HG02759 (cell line): ENCODE measurements at regions not wholly inside any gene's neighbourhood (a gene's known extent, or its start where the extent isn't known, plus 50 kb on each side); places are given as distances from the start of the nearest gene placed in this dataset.

Experiments used
- ATAC-seq: cut with Tn5 transposase; IDR thresholded peaks from one replicate; pipeline ENCODE4 v1.9.1; 2021; ENCODE audit warnings: mild to moderate bottlenecking, moderate library complexity; ENCODE audit not compliant: unreplicated experiment

GRCh38 chr6:170117111-170117972 is 173.5 kb downstream of the DLL1 start:
- ATAC-seq = no peak

DNA sequence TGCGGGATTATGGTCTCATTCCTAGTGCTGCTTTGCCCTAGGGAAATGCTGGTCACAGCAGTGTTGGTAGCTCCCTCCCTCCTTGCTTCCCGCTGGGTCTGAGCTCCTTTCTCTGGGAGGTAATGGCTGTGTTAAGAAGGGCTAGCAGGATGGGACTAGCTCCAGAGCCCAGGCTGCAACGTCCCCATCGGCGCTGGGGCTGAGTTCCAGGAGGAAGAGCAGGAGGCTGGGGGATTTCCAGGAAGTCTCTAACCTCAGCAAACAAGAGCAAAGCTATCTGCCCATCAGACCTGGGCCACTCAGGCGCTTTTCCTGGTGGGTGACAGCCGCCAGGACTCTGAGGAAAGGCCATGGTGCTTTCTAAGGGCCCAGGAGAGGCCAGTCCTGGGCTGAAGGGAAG is 174.2 kb downstream of the DLL1 start:
- no peak for ATAC-seq

DNA sequence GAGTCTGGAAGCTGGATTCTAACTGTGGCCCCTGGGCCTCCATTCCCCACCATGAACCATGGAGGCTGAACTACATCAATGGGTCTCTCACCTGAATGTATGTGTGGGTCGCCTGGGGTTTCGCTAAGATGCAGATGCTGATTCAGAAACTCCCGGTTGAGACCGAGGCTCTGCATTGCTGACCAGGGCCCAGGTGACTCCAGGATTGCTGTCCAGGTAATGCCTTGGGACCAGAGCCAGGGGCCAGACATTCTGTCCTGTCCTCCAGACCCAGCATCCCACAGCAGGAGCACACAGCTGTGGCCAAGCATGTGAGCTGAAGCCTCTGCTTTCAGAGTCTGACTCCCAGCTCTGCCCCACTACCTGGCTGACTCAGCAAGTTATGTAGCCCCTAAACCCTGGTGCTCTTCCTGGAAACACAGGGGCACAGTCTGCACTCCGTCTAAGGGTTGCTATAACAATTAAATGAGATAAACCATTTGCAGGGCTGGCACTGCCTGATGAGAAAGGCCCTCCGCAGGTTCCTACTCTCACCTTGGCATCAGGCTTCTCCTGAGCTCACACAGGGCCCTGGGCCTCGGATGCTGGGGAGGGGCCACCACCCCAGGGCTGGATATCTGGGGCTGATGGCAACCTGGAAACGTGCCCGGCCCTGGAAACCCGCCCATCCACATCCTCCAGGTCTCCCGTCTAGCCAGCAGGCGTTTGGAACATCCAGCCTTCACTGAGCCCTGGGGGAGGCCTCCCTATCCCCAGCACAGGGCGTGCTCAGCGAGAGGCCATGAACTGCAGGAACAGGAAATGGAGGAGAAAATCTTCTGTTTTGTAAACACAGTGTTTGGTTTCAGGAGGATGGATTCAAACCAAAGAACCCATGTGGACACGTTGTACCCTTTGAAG is 175.7 kb downstream of the DLL1 start:
- ATAC-seq = no peak

DNA sequence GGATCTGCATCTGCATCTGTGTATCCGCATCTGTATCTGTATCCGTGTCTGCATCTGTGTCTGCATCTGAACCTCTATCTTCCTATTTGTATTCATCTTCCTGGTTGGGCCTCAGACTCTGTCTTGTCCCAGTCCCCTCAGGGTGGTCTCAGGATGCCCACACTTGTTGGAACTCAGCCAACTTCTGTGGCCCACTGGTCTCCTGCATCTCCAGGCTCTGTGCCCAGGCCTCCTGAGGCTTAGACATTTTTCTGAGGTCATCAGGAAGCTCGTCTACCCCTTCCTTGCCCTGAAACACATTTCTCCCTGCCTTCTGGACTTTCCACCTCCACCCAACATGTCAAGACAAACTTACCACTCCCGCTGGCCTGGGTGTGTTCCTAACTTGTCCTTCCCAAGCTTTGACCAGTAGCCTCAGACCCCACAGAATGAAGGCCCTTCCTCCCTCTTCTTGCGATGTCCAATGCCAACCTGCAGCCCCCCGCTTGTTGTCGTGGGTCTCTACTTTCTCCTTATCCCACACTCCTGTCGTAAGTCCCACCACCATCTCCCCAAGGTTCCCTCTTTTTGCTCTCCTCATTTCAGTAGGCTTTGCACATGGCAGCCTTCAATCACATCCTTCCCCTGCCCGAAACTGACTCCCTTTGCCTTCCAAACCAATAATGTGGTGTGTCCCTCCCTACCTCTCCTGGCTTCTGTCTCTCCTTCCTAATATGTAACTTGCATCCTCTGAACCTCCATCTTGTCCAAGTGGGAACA is 176.5 kb downstream of the DLL1 start:
- ATAC-seq = no peak

- no peak for ATAC-seq
These were observed 177.7 kb downstream of the DLL1 start for GRCh38 chr6:170113141-170113540.

DNA sequence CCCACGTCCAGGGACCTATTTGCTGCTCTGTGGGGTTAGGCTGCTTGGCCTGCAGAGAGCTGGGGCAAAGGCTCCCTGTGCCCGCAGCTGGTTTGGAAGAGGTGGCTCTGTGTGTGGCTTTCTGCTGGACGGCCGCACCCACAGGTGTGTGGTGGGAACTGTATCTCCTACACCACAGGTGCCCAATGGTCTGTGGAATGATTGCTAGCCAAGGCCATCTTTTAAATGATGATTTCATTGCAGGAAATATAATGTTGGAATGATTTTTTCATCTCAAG is 178.4 kb downstream of the DLL1 start:
- no peak for ATAC-seq

DNA sequence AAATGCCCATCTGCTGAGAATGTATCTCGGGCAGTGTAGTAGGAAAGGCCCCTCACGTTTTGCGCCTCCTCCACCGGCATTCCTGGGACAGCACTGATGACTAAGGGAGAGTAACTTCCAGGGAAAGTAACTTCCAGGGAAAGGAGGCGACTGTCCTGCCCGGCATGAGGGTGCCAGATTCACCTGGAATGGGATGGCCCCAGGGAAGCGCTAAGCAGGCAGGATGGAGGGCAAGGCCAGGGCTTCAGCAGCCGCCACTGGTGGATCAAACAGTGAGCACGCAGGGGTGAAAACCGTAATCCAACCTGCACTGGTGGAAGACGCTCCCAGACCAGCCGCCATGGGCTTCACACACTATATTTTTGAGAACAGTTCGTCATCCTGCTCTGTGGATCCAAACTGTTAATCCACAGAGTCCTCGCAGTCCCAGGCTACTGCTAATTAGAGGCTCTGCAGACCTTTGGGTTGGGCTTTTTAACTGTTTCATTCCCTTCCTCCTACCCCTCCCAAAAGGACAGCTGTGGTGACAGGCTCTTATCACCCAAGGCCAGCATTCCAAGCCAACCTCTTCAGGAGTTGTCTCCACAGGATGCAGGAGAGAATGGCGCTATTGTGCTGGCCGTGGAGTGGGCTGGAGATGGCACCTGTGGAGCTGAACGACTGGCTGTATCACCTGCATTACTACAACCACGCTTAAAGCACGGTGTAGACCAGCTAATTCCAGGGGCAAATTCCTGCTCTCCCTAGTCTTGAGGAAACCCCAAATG is 178.9 kb downstream of the DLL1 start:
- no peak for ATAC-seq

DNA sequence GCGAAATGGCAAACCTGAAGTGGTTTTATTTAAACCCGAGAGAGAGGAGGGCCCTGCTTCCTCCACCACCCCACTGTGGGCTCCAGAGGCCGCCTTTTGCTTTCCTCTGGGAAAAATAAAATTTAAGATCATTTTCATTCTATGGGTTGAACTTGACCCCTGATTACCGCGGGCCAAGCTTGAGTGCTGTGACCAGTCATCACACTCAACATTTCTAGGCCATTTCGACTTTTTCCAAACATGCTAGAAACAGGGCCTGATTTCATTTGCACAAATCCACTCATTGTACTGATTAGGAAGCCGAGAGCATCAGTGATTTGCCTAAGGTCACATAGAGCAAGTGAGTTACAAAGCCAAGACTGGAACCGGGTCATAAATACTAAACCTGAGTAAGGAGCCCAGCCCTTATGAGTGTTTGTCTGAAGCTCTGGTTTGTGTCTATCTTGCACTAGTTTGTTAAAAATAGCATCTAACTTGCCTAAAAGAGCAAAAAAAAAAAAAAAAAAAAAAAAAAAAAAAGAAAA is 179.7 kb downstream of the DLL1 start:
- no peak for ATAC-seq

DNA sequence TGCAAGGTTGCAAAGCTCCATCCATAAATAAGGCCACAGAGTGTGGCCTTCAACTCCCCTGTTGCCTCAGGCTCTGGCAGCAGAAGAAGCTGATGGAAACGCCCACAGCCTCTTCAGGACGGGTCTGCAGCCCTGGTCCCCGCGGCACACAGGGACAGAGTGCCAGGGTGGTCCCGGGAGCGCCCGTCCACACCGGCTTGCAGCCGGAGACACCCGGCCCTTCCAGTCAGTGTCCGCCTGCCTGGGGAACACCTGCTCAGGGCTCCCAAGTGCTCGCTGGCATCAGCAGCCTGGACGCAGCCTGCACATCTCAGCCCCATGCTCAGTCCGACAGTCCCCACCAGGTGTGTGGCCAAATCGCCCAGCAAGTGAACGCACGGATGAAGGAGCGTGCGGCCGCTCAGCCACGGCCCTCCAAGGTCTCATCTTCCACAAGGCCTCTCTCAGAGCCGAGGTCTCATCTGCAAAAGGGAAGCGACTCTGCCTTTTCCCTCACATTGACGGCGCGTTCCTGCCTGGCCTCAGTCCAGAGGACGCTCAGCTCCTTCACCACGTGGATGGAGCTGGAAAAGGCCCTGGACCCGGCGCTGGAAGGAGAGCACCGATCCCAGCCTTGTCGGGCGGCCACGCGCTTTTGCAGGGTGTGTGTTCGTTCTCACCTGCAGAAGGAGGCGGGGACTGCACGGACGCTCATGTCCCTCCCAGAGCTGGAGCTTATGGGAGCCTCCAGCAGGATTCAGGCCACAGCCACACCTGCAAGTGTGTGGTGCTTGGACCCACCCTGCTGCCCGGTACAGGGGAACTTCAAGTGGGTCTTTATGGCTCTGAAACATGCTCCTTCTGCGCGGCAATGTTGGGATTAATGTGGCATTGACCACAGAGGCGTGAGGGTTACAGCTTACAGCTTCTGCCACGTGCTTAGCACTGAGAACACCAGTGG is 180.4 kb downstream of the DLL1 start:
- ATAC-seq = no peak

GRCh38 chr6:170108890-170109587 is 181.8 kb downstream of the DLL1 start:
- ATAC-seq = no peak

DNA sequence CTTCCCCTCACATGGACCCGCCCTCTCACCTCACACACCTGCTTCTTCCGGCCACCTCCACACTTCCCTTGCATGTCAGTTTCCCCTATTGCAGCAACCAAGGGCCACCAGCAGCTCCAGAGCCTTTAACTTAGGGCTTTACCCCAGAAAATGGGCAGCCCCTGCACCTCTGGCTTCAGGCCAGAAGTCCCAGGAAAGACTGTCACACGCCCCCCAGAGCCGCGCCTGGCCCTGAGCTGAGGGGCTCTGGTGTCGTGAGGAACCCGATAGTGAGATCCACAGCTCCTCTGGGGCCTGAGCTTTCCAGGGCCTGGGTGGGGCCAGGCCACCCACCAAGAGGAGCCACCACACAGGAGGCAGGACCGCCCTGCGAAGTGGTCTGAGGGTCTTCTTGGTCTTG is 182.4 kb downstream of the DLL1 start:
- ATAC-seq = no peak

DNA sequence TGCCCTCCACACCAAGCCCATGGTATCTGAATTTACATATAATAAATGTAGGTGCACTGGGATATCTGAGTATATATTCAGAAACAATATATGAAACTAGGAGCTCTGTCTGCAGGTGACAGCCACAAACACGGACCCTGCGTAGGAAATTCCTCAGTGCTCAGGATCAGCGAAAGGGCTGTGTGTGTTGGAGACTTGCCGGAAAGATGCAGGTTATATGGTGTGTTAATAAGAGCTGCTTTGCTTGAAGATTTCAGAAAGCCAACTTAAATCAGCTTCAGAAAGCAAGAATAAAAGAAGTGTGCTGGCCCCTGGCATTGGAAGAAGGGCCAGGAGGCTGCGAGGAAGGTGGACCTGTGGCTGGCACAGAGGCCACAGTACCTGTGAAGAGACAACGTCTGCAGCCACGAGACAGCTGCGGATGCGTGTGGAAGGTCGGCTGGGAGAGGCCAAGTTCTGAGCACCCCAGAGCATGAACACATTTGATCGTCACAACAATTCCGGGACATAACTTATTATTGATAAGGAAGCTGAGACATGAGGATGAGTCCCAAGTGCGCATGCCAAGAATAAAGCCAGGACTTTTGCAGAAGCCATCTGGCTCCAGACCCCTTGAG is 183.2 kb downstream of the DLL1 start:
- ATAC-seq = no peak

GRCh38 chr6:170106906-170107525 is 183.9 kb downstream of the DLL1 start:
- ATAC-seq = no peak

DNA sequence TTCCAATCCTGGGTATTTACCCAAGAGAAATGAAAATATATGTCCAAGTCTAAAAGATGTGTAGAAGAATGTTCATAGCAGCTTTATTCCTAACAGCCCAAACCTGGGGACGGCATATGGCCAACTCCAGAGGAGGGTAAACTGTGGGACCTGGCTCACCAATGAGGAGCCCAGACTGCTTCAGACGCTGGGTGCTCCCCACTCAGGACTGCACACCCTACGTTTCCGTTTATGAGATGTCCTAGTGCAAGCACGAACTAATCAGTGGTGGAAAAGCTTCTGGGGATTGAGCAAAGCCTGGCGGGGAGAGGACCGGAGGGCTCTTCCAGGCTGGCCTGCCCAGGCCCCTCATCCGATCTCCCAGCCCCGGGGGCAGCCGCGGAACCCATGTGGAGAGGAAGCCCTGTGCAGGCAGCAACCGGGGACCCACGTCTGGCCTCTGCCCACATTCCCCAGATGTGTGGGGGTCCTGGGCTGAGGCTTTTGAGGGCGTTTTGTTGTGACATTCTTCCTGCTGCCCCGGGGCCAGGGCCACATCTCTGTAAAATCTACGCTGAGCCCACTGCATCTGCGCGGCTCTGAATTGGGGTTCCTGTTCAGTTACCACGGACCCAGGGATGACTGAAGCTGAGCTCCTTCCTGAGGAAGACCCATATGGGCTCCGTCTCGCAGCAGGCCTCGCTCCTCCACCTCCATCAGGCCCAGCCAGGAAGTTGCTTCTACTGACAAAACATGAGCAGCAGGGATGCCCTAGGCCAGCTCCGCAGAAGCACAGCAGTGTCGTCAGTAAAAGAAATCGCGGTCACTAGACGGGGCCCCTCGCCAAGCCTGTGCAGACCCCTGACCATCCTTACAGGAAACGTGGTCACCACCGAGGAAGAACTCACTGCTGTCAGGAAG is 188.0 kb downstream of the DLL1 start:
- no peak for ATAC-seq

GRCh38 chr6:170102038-170102437 is 188.8 kb downstream of the DLL1 start:
- ATAC-seq = no peak

DNA sequence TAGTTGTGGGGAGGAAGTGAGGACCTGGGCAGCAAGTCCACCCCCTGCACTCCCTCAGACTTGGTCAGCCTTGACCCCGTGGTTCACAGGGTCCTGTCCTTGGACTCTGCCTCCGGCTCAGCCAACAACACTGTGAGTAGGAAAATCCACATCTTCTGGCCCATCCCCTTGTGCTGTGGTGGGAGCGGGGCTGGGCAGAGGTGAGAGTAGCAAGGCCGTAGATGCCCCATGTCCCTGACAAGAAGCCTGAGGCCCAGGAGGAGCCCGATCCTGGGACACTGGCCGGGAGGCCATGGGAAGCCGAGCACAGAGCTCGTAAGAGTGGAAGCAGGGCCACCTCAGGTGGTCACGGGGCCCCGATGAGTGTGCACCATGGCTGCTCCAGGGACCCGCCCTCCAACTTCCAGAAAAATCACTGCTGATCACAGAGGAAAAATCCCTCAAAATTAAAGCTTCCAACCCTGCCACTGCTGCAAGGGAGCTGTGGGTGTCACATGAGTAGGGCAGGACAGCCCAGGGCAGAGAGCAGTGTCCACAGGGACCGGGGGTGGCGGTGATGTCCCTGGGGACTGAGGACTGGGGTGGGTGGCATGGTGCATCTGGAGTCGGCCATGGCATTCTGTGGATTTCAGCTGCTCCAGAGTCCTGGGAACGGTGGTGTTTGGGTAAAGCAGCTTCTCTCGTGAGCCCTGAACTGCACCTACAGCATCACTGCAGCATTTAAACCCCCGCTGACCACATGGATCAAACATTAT is 189.4 kb downstream of the DLL1 start:
- ATAC-seq = no peak
